HEK293T (cell line): ENCODE measurements at regions not wholly inside any gene's neighbourhood (a gene's known extent, or its start where the extent isn't known, plus 50 kb on each side); places are given as distances from the start of the nearest gene placed in this dataset.

ENCODE experiments used
- ARNT ChIP-seq: fragments of 450-650 bp; IDR thresholded peaks from 2 replicates; pipeline ENCODE4 v1.6.1; 2017; ENCODE audit warnings: mild to moderate bottlenecking
- BHLHE40 ChIP-seq: fragments of 450-650 bp; IDR thresholded peaks from 2 replicates; pipeline ENCODE4 v1.6.1; 2016; ENCODE audit warnings: mild to moderate bottlenecking, moderate library complexity, borderline replicate concordance
- ELF4 ChIP-seq: fragments of 450-650 bp; IDR thresholded peaks from 2 replicates; pipeline ENCODE4 v1.6.1; 2017; ENCODE audit warnings: antibody characterized with exemption
- FOXA1 ChIP-seq: fragments of 450-650 bp; IDR thresholded peaks from 2 replicates; pipeline ENCODE4 v1.6.1; 2016; ENCODE audit warnings: mild to moderate bottlenecking
- FOXM1 ChIP-seq: fragments of 450-650 bp; IDR thresholded peaks from 2 replicates; pipeline ENCODE4 v1.6.1; 2017; ENCODE audit warnings: mild to moderate bottlenecking, borderline replicate concordance
- SP1 ChIP-seq: fragments of 450-650 bp; IDR thresholded peaks from 2 replicates; pipeline ENCODE4 v1.6.1; 2017
- SUZ12 ChIP-seq: fragments of 450-650 bp; IDR thresholded peaks from 2 replicates; pipeline ENCODE4 v1.6.1; 2016; ENCODE audit warnings: mild to moderate bottlenecking
- ZNF384 ChIP-seq: fragments of 450-650 bp; IDR thresholded peaks from 2 replicates; pipeline ENCODE4 v1.6.1; 2016

- TF ChIP-seq ELF4 (no peak), BHLHE40 (no peak), ARNT (no peak), ZNF384 (no peak), FOXA1 (no peak), FOXM1 (no peak), SP1 (no peak), SUZ12 (no peak)
Observed at GRCh38 chr18:42141439-42141838, 186.4 kb downstream of the PIK3C3 start.
